HEK293 (cell line): ENCODE measurements at regions not wholly inside any gene's neighbourhood (a gene's known extent, or its start where the extent isn't known, plus 50 kb on each side); places are given as distances from the start of the nearest gene placed in this dataset.

Experiments used
- CTCF ChIA-PET: fragments of 350-600 bp; formaldehyde crosslinking; extraction: SDS; loops from one replicate; lab custom pipeline; 2021; ENCODE audit warnings: antibody characterized with exemption; lab: Yijun Ruan, JAX
- POLR2A ChIA-PET: fragments of 300-600 bp; formaldehyde crosslinking; extraction: SDS; loops from one replicate; lab custom pipeline; 2020; ENCODE audit warnings: antibody characterized with exemption, inconsistent platforms; lab: Yijun Ruan, JAX
- H3K27ac ChIP-seq: fragments of 200-500 bp; sonication (Bioruptor generic); 2 replicates; pipeline ENCODE4 v1.5.1; 2014; ENCODE audit warnings: low read depth, low read length, control low read depth, inconsistent platforms; ENCODE audit errors: extremely low read depth
- H3K36me3 ChIP-seq, 2 experiments: fragments of 200-500 bp in 1 of 2; sonication (Bioruptor generic) in 1 of 2; 1 replicate in 1 of 2; 2 replicates in 1 of 2; pipeline ENCODE4 v1.5.1; 2014 to 2017; ENCODE audit warnings: inconsistent platforms in 2 of 2, low read length in 2 of 2; ENCODE audit not compliant: control insufficient read depth in 2 of 2, insufficient read depth in 1 of 2
- H3K4me1 ChIP-seq: fragments of 200-500 bp; sonication (Bioruptor generic); 2 replicates; pipeline ENCODE4 v1.5.1; 2014; ENCODE audit warnings: mild to moderate bottlenecking, low read length, inconsistent platforms; ENCODE audit not compliant: control insufficient read depth, insufficient read depth
- H3K4me3 ChIP-seq: 2 replicates; pipeline ENCODE4 v1.5.1; 2011; ENCODE audit warnings: low read depth, mild to moderate bottlenecking, control low read depth, low read length, moderate library complexity
- H3K9me3 ChIP-seq: fragments of 200-500 bp; sonication (Bioruptor generic); 2 replicates; pipeline ENCODE4 v1.5.1; 2014; ENCODE audit warnings: low read depth, low read length, inconsistent platforms; ENCODE audit not compliant: control insufficient read depth, insufficient read depth
- ELK4 ChIP-seq: IDR thresholded peaks from 2 replicates; pipeline ENCODE4 v1.6.1; 2011; ENCODE audit warnings: mild to moderate bottlenecking, low read depth, low read length, borderline replicate concordance
- GLIS1 ChIP-seq: fragments of 450-650 bp; formaldehyde crosslinking; IDR thresholded peaks from 2 replicates; pipeline ENCODE4 v1.5.1; 2016; ENCODE audit warnings: missing biosample characterization, missing genetic modification characterization
- INSM2 ChIP-seq: fragments of 450-650 bp; formaldehyde crosslinking; IDR thresholded peaks from 2 replicates; pipeline ENCODE4 v1.5.1; 2016; ENCODE audit warnings: missing biosample characterization, missing genetic modification characterization
- SP7 ChIP-seq: fragments of 450-650 bp; formaldehyde crosslinking; IDR thresholded peaks from 2 replicates; pipeline ENCODE4 v1.5.1; 2016; ENCODE audit warnings: missing biosample characterization, missing genetic modification characterization
- ZBTB48 ChIP-seq: fragments of 450-650 bp; formaldehyde crosslinking; IDR thresholded peaks from 2 replicates; pipeline ENCODE4 v1.5.1; 2016; ENCODE audit warnings: missing biosample characterization, missing genetic modification characterization
- ZBTB6 ChIP-seq: fragments of 450-650 bp; formaldehyde crosslinking; IDR thresholded peaks from 2 replicates; pipeline ENCODE4 v1.5.1; 2017; ENCODE audit warnings: missing biosample characterization, missing genetic modification characterization
- ZFHX2 ChIP-seq: fragments of 450-650 bp; formaldehyde crosslinking; conservative IDR thresholded peaks from 2 replicates; pipeline ENCODE4 v1.5.1; 2016; ENCODE audit warnings: missing biosample characterization, missing genetic modification characterization
- ZNF112 ChIP-seq: fragments of 450-650 bp; formaldehyde crosslinking; IDR thresholded peaks from 2 replicates; pipeline ENCODE4 v1.5.0; 2017; ENCODE audit warnings: missing biosample characterization, missing genetic modification characterization
- ZNF121 ChIP-seq: fragments of 450-650 bp; formaldehyde crosslinking; IDR thresholded peaks from 2 replicates; pipeline ENCODE4 v1.5.1; 2016; ENCODE audit warnings: missing biosample characterization, missing genetic modification characterization
- ZNF169 ChIP-seq: fragments of 450-650 bp; formaldehyde crosslinking; IDR thresholded peaks from 2 replicates; pipeline ENCODE4 v1.5.1; 2016; ENCODE audit warnings: missing biosample characterization, missing genetic modification characterization
- ZNF214 ChIP-seq: fragments of 450-650 bp; formaldehyde crosslinking; IDR thresholded peaks from 2 replicates; pipeline ENCODE4 v1.5.1; 2017; ENCODE audit warnings: missing biosample characterization, mild to moderate bottlenecking, missing genetic modification characterization, borderline replicate concordance
- ZNF23 ChIP-seq: fragments of 450-650 bp; formaldehyde crosslinking; IDR thresholded peaks from 2 replicates; pipeline ENCODE4 v1.5.1; 2016; ENCODE audit warnings: missing biosample characterization, missing genetic modification characterization, borderline replicate concordance
- ZNF239 ChIP-seq: fragments of 450-650 bp; formaldehyde crosslinking; IDR thresholded peaks from 2 replicates; pipeline ENCODE4 v1.5.1; 2016; ENCODE audit warnings: missing biosample characterization, missing genetic modification characterization
- ZNF24 ChIP-seq: fragments of 450-650 bp; formaldehyde crosslinking; IDR thresholded peaks from 2 replicates; pipeline ENCODE4 v1.5.1; 2016; ENCODE audit warnings: missing biosample characterization, missing genetic modification characterization
- ZNF280C ChIP-seq: fragments of 450-650 bp; formaldehyde crosslinking; IDR thresholded peaks from 2 replicates; pipeline ENCODE4 v1.5.1; 2016; ENCODE audit warnings: missing biosample characterization, missing genetic modification characterization
- ZNF362 ChIP-seq: fragments of 450-650 bp; formaldehyde crosslinking; IDR thresholded peaks from 2 replicates; pipeline ENCODE4 v1.5.1; 2016; ENCODE audit warnings: missing biosample characterization, missing genetic modification characterization
- ZNF37A ChIP-seq: fragments of 450-650 bp; IDR thresholded peaks from 2 replicates; pipeline ENCODE4 v1.5.1; 2018; ENCODE audit warnings: missing biosample characterization, missing genetic modification characterization
- ZNF394 ChIP-seq: fragments of 450-650 bp; formaldehyde crosslinking; IDR thresholded peaks from 2 replicates; pipeline ENCODE4 v1.5.1; 2016; ENCODE audit warnings: missing biosample characterization, missing genetic modification characterization, mild to moderate bottlenecking, moderate library complexity, borderline replicate concordance
- ZNF404 ChIP-seq: fragments of 450-650 bp; formaldehyde crosslinking; IDR thresholded peaks from 2 replicates; pipeline ENCODE4 v1.5.1; 2017; ENCODE audit warnings: missing biosample characterization, missing genetic modification characterization
- ZNF48 ChIP-seq: fragments of 450-650 bp; formaldehyde crosslinking; IDR thresholded peaks from 2 replicates; pipeline ENCODE4 v1.5.1; 2016; ENCODE audit warnings: missing biosample characterization, missing genetic modification characterization
- ZNF658 ChIP-seq: fragments of 450-650 bp; formaldehyde crosslinking; IDR thresholded peaks from 2 replicates; pipeline ENCODE4; 2016; ENCODE audit warnings: missing biosample characterization, missing genetic modification characterization
- ZNF664 ChIP-seq: fragments of 450-650 bp; formaldehyde crosslinking; IDR thresholded peaks from 2 replicates; pipeline ENCODE4 v1.5.1; 2016; ENCODE audit warnings: missing biosample characterization, missing genetic modification characterization
- ZNF670 ChIP-seq: fragments of 450-650 bp; formaldehyde crosslinking; IDR thresholded peaks from 2 replicates; pipeline ENCODE4 v1.5.1; 2016; ENCODE audit warnings: missing biosample characterization, missing genetic modification characterization, low read depth
- ZNF776 ChIP-seq: fragments of 450-650 bp; formaldehyde crosslinking; IDR thresholded peaks from 2 replicates; pipeline ENCODE4 v1.5.0; 2017; ENCODE audit warnings: missing biosample characterization, missing genetic modification characterization, borderline replicate concordance
- ZNF830 ChIP-seq: fragments of 450-650 bp; IDR thresholded peaks from 2 replicates; pipeline ENCODE4 v1.5.0; 2018; ENCODE audit warnings: missing biosample characterization, missing genetic modification characterization, low read depth, mild to moderate bottlenecking, moderate library complexity
- ZSCAN18 ChIP-seq: fragments of 450-650 bp; formaldehyde crosslinking; IDR thresholded peaks from 2 replicates; pipeline ENCODE4 v1.5.1; 2016; ENCODE audit warnings: missing biosample characterization, missing genetic modification characterization

- POLR2A ChIA-PET, result no interaction called here
- Histone ChIP-seq H3K4me3 (no peak overlapping the region), H3K27ac (no peak overlapping the region), H3K36me3 (no peaks in the 10 kb centered on the region), H3K4me1 (peaks cover 17% of the 10 kb centered on the region), H3K9me3 (no peaks in the 10 kb centered on the region)
- CTCF ChIA-PET, result interaction anchor here (0.7 kb wide), 1 partner anchor 1303 kb away, joined by 3 read pairs; no protein-coding TSS in a partner anchor
- TF ChIP-seq ZSCAN18 (tag by site-specific recombination) (no peak), ZNF670 (tag by site-specific recombination) (no peak), ZNF830 (tag by site-specific recombination) (no peak), ELK4 (no peak), ZNF776 (tag by site-specific recombination) (no peak), ZNF280C (no peak), ZNF24 (tag by site-specific recombination) (no peak), ZFHX2 (tag by site-specific recombination) (no peak), INSM2 (tag by site-specific recombination) (no peak), ZNF112 (tag by site-specific recombination) (no peak), ZNF23 (tag by site-specific recombination) (no peak), ZNF658 (tag by site-specific recombination) (no peak), ZBTB6 (tag by site-specific recombination) (no peak), ZBTB48 (tag by site-specific recombination) (no peak)
These were observed 348.6 kb downstream of the USP25 start for GRCh38 chr21:16078382-16078781.

- ChIA-PET POLR2A (no interaction called here), CTCF (interaction anchor here (0.6 kb wide), 1 partner anchor 242 kb away, joined by 4 read pairs; no protein-coding TSS in a partner anchor)
- no peaks in the 10 kb centered on the region for H3K36me3 ChIP-seq
- H3K4me1 ChIP-seq, result peaks cover 17% of the 10 kb centered on the region
- no peak overlapping the region for H3K4me3 ChIP-seq
- H3K27ac ChIP-seq, result no peak overlapping the region
- no peaks in the 10 kb centered on the region for H3K9me3 ChIP-seq
- TF ChIP-seq ZNF394 (tag by site-specific recombination) (0 out of 2 replicates have a peak, but pooled peaks have one; percentile 11), ZNF362 (tag by site-specific recombination) (no peak), ZNF169 (tag by site-specific recombination) (no peak), ZNF404 (tag by site-specific recombination) (no peak), ZNF121 (tag by site-specific recombination) (no peak), ZNF37A (tag by site-specific recombination) (no peak), ZNF239 (tag by site-specific recombination) (no peak), INSM2 (tag by site-specific recombination) (no peak), ZNF664 (tag by site-specific recombination) (peak; percentile 50; the same call in 1 of the 2 replicates), ZNF48 (tag by site-specific recombination) (no peak), SP7 (no peak), ZNF214 (tag by site-specific recombination) (no peak), GLIS1 (tag by site-specific recombination) (no peak)
These were observed 350.0 kb downstream of the USP25 start for GRCh38 chr21:16079830-16080229.
